ENCODE measurements at regions not wholly inside any gene's neighbourhood (a gene's known extent, or its start where the extent isn't known, plus 50 kb on each side); places are given as distances from the start of the nearest gene placed in this dataset.

GRCh38 chr2:188746727-188747126 is 227.4 kb upstream of the COL3A1 start (continued):
- TF ChIP-seq ZNF382 (CRISPR knock-in tag; IDR thresholded peaks at IDR 0.05; ENCODE audit: borderline replicate concordance) (no peak), MTF2 (CRISPR knock-in tag; IDR thresholded peaks at IDR 0.05; ENCODE audit: borderline replicate concordance) (no peak), ZNF280B (CRISPR knock-in tag; IDR thresholded peaks at IDR 0.05; ENCODE audit: borderline replicate concordance) (no peak), ZNF275 (CRISPR knock-in tag; IDR thresholded peaks at IDR 0.05; ENCODE audit: borderline replicate concordance) (no peak)

GRCh38 chr2:188751816-188752215 is 222.4 kb upstream of the COL3A1 start:
- ChIA-PET POLR2A (no interaction called here), CTCF (ENCODE audit: low intra/inter-chr PET ratio, low total read pairs) (no interaction called here)
- no peak for FAIRE-seq
- Histone ChIP-seq H3K36me3 (replicated peaks in 1 of 2; ENCODE audit: control insufficient read depth in 1 of 2, insufficient read depth in 2 of 2, low read length in 2 of 2) (no peaks in the 10 kb centered on the region), H3K4me3 (replicated peaks in 1 of 3; ENCODE audit: insufficient read depth in 1 of 3, low read depth in 2 of 3, low read length in 3 of 3) (no peak overlapping the region), H2AFZ (ENCODE audit: low read length) (no peak overlapping the region), H3K4me2 (ENCODE audit: low read depth, low read length) (no peak overlapping the region), H3K9ac (ENCODE audit: insufficient read depth, low read depth, low read length) (no peak overlapping the region), H3K9me3 (ENCODE audit: low read length) (peaks cover 3% of the 10 kb centered on the region; the same call in 1 of the 2 replicates), H3K27ac (ENCODE audit: extremely low read length, insufficient read depth, low read length) (no peak overlapping the region), H3K27me3 (ENCODE audit: control insufficient read depth in 1 of 2, insufficient read depth in 2 of 2, low read length in 2 of 2) (no peaks in the 10 kb centered on the region), H3K79me2 (ENCODE audit: insufficient read depth, low read length) (no peaks in the 10 kb centered on the region), H3K4me1 (ENCODE audit: insufficient read depth, low read length) (no peaks in the 10 kb centered on the region), H4K20me1 (ENCODE audit: insufficient read depth, low read length) (no peaks in the 10 kb centered on the region)
- TF ChIP-seq RNF2 (conservative IDR thresholded peaks at IDR 0.05; ENCODE audit: low read depth) (no peak), ZNF710 (CRISPR knock-in tag; IDR thresholded peaks at IDR 0.05; ENCODE audit: borderline replicate concordance) (no peak), ZMYM3 (CRISPR knock-in tag; IDR thresholded peaks at IDR 0.05) (no peak), NFIB (CRISPR knock-in tag; IDR thresholded peaks at IDR 0.05; ENCODE audit: borderline replicate concordance) (no peak), ZNF224 (CRISPR knock-in tag; IDR thresholded peaks at IDR 0.05) (no peak), ZNF160 (CRISPR knock-in tag; IDR thresholded peaks at IDR 0.05) (no peak), ZNF556 (CRISPR knock-in tag; IDR thresholded peaks at IDR 0.05; ENCODE audit: borderline replicate concordance) (no peak), MYPOP (CRISPR knock-in tag; IDR thresholded peaks at IDR 0.05) (no peak), ZNF737 (CRISPR knock-in tag; IDR thresholded peaks at IDR 0.05; ENCODE audit: borderline replicate concordance) (no peak), BRCA1 (CRISPR knock-in tag; IDR thresholded peaks at IDR 0.05) (no peak)
- in situ Hi-C loops (cut with HindIII; ENCODE audit: extremely low pct_ligation_motif_present, low pct_unique_long_range_greater_than_20kb) (loop anchor here (25.0 kb wide), 1 partner anchor 660 kb away; no protein-coding TSS in a partner anchor), intact Hi-C loops (cut with micrococcal nuclease; ENCODE audit: unreplicated experiment) (no loop called here)
- DNase-seq (ENCODE audit: low spot score): no peak
- 1% methylated on average over 2 of the region's 2 CpGs for WGBS (ENCODE audit: low lambda C conversion rate)
- no TSS peak for BruUV-seq (replicated peaks)
- ATAC-seq: no peak
